H9 (cell line): ENCODE measurements at regions not wholly inside any gene's neighbourhood (a gene's known extent, or its start where the extent isn't known, plus 50 kb on each side); places are given as distances from the start of the nearest gene placed in this dataset.

Experiments used
- DNase-seq: peaks from one replicate; pipeline ENCODE4 v3.0.0-alpha.2; 2017
- H2AFZ ChIP-seq: one replicate; pipeline ENCODE4 v1.6.1; 2013; ENCODE audit warnings: mild to moderate bottlenecking, low read length, control low read depth, moderate library complexity
- H2AK5ac ChIP-seq: 2 replicates; pipeline ENCODE4 v1.6.1; 2013; ENCODE audit warnings: low read length, control low read depth, mixed read lengths; ENCODE audit not compliant: insufficient read length
- H2BK120ac ChIP-seq: one replicate; pipeline ENCODE4 v1.6.1; 2013; ENCODE audit warnings: low read depth, mild to moderate bottlenecking, low read length, control low read depth, inconsistent platforms; ENCODE audit not compliant: poor library complexity, severe bottlenecking
- H2BK12ac ChIP-seq: 2 replicates; pipeline ENCODE4 v1.6.1; 2013; ENCODE audit warnings: low read length, control low read depth, mixed read lengths, low read depth; ENCODE audit not compliant: insufficient read length
- H2BK15ac ChIP-seq: 2 replicates; pipeline ENCODE4 v1.6.1; 2013; ENCODE audit warnings: low read depth, low read length, control low read depth
- H2BK20ac ChIP-seq: one replicate; pipeline ENCODE4 v1.6.1; 2013; ENCODE audit warnings: low read depth, mild to moderate bottlenecking, low read length, control low read depth, inconsistent platforms; ENCODE audit not compliant: poor library complexity, severe bottlenecking
- H2BK5ac ChIP-seq: 2 replicates; pipeline ENCODE4 v1.6.1; 2013; ENCODE audit warnings: low read length, control low read depth, mixed read lengths; ENCODE audit not compliant: insufficient read length
- H3K14ac ChIP-seq: 2 replicates; pipeline ENCODE4 v1.6.1; 2013; ENCODE audit warnings: low read length, control low read depth; ENCODE audit not compliant: insufficient read depth
- H3K18ac ChIP-seq: 2 replicates; pipeline ENCODE4 v1.6.1; 2013; ENCODE audit warnings: low read depth, mild to moderate bottlenecking, mixed read lengths, low read length, control low read depth; ENCODE audit not compliant: insufficient read length
- H3K23ac ChIP-seq: 2 replicates; pipeline ENCODE4 v1.6.1; 2013; ENCODE audit warnings: low read length, control low read depth, mixed read lengths, low read depth; ENCODE audit not compliant: insufficient read length
- H3K23me2 ChIP-seq: 2 replicates; pipeline ENCODE4 v1.6.1; 2013; ENCODE audit warnings: low read depth, mild to moderate bottlenecking, mixed read lengths, low read length, control low read depth; ENCODE audit not compliant: insufficient read length, poor library complexity, severe bottlenecking
- H3K27ac ChIP-seq: 2 replicates; pipeline ENCODE4 v1.5.1; 2013; ENCODE audit warnings: low read length, control low read depth, mixed read lengths, low read depth; ENCODE audit not compliant: insufficient read length
- H3K27me3 ChIP-seq: 2 replicates; pipeline ENCODE4 v1.6.1; 2013; ENCODE audit warnings: low read length, control low read depth, inconsistent platforms; ENCODE audit not compliant: insufficient read depth
- H3K4ac ChIP-seq: 2 replicates; pipeline ENCODE4 v1.6.1; 2013; ENCODE audit warnings: low read depth, mild to moderate bottlenecking, control low read depth, inconsistent platforms, low read length, moderate library complexity
- H3K4me1 ChIP-seq: 2 replicates; pipeline ENCODE4 v1.6.1; 2013; ENCODE audit warnings: low read length, control low read depth, inconsistent platforms; ENCODE audit not compliant: insufficient read depth
- H3K4me2 ChIP-seq: 2 replicates; pipeline ENCODE4 v1.6.1; 2013; ENCODE audit warnings: low read length, control low read depth, mixed read lengths; ENCODE audit not compliant: insufficient read length, insufficient read depth
- H3K56ac ChIP-seq: 2 replicates; pipeline ENCODE4 v1.6.1; 2013; ENCODE audit warnings: low read depth, mild to moderate bottlenecking, mixed read lengths, low read length, control low read depth; ENCODE audit not compliant: insufficient read length
- H3K79me1 ChIP-seq: 2 replicates; pipeline ENCODE4 v1.6.1; 2013; ENCODE audit warnings: low read depth, mild to moderate bottlenecking, moderate library complexity, low read length, control low read depth, inconsistent platforms; ENCODE audit not compliant: insufficient read depth, poor library complexity, severe bottlenecking
- H3K79me2 ChIP-seq: 2 replicates; pipeline ENCODE4 v1.6.1; 2013; ENCODE audit warnings: low read length, control low read depth, inconsistent platforms; ENCODE audit not compliant: insufficient read depth
- H3K9ac ChIP-seq: 2 replicates; pipeline ENCODE4 v1.6.1; 2013; ENCODE audit warnings: low read length, control low read depth, mixed read lengths; ENCODE audit not compliant: insufficient read length; ENCODE audit errors: extremely low read depth
- H3K9me3 ChIP-seq: one replicate; pipeline ENCODE4 v1.6.1; 2013; ENCODE audit warnings: low read depth, low read length, inconsistent platforms; ENCODE audit not compliant: control insufficient read depth
- H3T11ph ChIP-seq: one replicate; pipeline ENCODE4 v1.6.1; 2013; ENCODE audit warnings: mild to moderate bottlenecking, low read length, control low read depth, inconsistent platforms
- H4K20me1 ChIP-seq: one replicate; pipeline ENCODE4 v1.6.1; 2013; ENCODE audit not compliant: control insufficient read depth, insufficient read length, insufficient read depth
- H4K5ac ChIP-seq: 2 replicates; pipeline ENCODE4 v1.6.1; 2013; ENCODE audit warnings: low read depth, mild to moderate bottlenecking, mixed read lengths, low read length, control low read depth; ENCODE audit not compliant: insufficient read length
- H4K8ac ChIP-seq: replicated peaks from 2 replicates; pipeline ENCODE4 v1.6.1; 2013; ENCODE audit warnings: low read length, control low read depth, mixed read lengths, low read depth; ENCODE audit not compliant: insufficient read length
- H4K91ac ChIP-seq: 2 replicates; pipeline ENCODE4 v1.6.1; 2013; ENCODE audit warnings: low read depth, mild to moderate bottlenecking, moderate library complexity, mixed read lengths, low read length, control low read depth; ENCODE audit not compliant: insufficient read length
- H3K27ac Mint-ChIP-seq, 3 experiments: 2 replicates in 2 of 3; 3 replicates in 1 of 3; pipeline ENCODE4 v1.8.0; 2020 to 2021; ENCODE audit warnings: mixed read lengths in 3 of 3, mild to moderate bottlenecking in 1 of 3, moderate library complexity in 1 of 3
- H3K27me3 Mint-ChIP-seq: 2 replicates; pipeline ENCODE4 v1.8.0; 2021; ENCODE audit warnings: low read depth, mild to moderate bottlenecking, moderate library complexity, mixed read lengths
- H3K36me3 Mint-ChIP-seq, 3 experiments: 2 replicates in 2 of 3; 3 replicates in 1 of 3; pipeline ENCODE4 v1.8.0; 2020 to 2021; ENCODE audit warnings: low read depth in 3 of 3, mixed read lengths in 3 of 3; ENCODE audit not compliant: insufficient read depth in 1 of 3
- H3K4me1 Mint-ChIP-seq, 2 experiments: 2 replicates each; pipeline ENCODE4 v1.8.0; 2020; ENCODE audit warnings: mixed read lengths in 2 of 2
- H3K4me3 Mint-ChIP-seq, 2 experiments: 2 replicates in 1 of 2; 3 replicates in 1 of 2; pipeline ENCODE4 v1.8.0; 2020 to 2021; ENCODE audit warnings: mild to moderate bottlenecking in 2 of 2, mixed read lengths in 2 of 2, moderate library complexity in 1 of 2
- H3K9me3 Mint-ChIP-seq, 2 experiments: 2 replicates in 1 of 2; 3 replicates in 1 of 2; pipeline ENCODE4 v1.8.0; 2020; ENCODE audit warnings: mild to moderate bottlenecking in 2 of 2, mixed read lengths in 2 of 2, moderate library complexity in 1 of 2
- CTCF ChIP-seq: fragments of 200-600 bp; sonication (generic); conservative IDR thresholded peaks from 3 replicates; pipeline ENCODE4 v1.8.0; 2021; ENCODE audit warnings: antibody characterized with exemption, mild to moderate bottlenecking
- WGBS: extraction: QIAGEN DNeasy Blood & Tissue Kit; methylation state at CpG from one replicate; pipeline ENCODE4 v1.1.7; 2013; ENCODE audit warnings: missing lambda C conversion rate, low lambda C conversion rate, mixed read lengths; ENCODE audit not compliant: insufficient read length; ENCODE audit errors: extremely low coverage; 5-methylcytosine and 5-hydroxymethylcytosine counted together

DNA sequence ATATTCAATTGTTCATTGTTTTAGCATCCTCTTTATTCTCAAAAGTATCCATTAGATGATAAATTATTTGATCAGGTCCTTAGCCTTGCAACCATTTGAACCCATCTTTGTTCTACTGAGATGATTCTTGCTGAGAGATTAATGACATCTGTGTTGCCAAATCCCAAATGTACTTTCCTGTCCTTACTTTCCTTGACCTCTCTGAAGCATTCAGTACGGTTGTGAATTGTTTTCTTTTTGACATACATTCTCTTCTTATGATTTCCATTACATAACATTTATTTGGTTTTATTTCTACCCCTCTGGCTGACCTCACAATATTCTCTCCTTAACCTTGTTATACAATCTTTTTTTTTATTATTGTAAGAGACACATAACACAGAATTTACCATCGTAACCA, 1058.6 kb upstream of the CNTNAP5 start:
- Histone ChIP-seq H2BK12ac (no peak overlapping the region), H3K79me1 (no peaks in the 10 kb centered on the region), H3K9me3 (no peaks in the 10 kb centered on the region), H4K8ac (no peak overlapping the region), H3K14ac (no peak overlapping the region), H3K79me2 (no peaks in the 10 kb centered on the region), H3K27me3 (no peaks in the 10 kb centered on the region), H3K18ac (no peak overlapping the region), H3K9ac (no peak overlapping the region), H4K5ac (no peak overlapping the region), H2AK5ac (no peak overlapping the region), H2BK15ac (no peak overlapping the region), H3K4me2 (no peak overlapping the region), H4K20me1 (no peaks in the 10 kb centered on the region), H4K91ac (no peak overlapping the region), H2BK5ac (no peak overlapping the region), H3K4ac (no peak overlapping the region), H3K23me2 (no peaks in the 10 kb centered on the region), H2BK120ac (no peak overlapping the region), H3T11ph (no peak overlapping the region), H3K56ac (no peak overlapping the region), H3K27ac (no peak overlapping the region), H3K4me1 (no peaks in the 10 kb centered on the region), H2AFZ (no peak overlapping the region), H3K23ac (no peak overlapping the region), H2BK20ac (no peak overlapping the region)
- Mint-ChIP-seq H3K4me1 (no peaks in the 10 kb centered on the region), H3K9me3 (peaks cover 0 to 6% of the 10 kb centered on the region in 2 experiments; a peak in 3 of 5 replicates), H3K36me3 (no peaks in the 10 kb centered on the region), H3K27me3 (no peaks in the 10 kb centered on the region), H3K27ac (no peak overlapping the region), H3K4me3 (no peak overlapping the region)
- DNase-seq: no peak
- no peak for TF ChIP-seq CTCF
- WGBS: no CpG with 5 or more reads among the region's 2 CpGs
